ENCODE measurements at regions not wholly inside any gene's neighbourhood (a gene's known extent, or its start where the extent isn't known, plus 50 kb on each side); places are given as distances from the start of the nearest gene placed in this dataset.

GRCh38 chr16:62135911-62136310 lies 99.7 kb upstream of the CDH8 start:
- Histone ChIP-seq H3K4me3 (no peak overlapping the region), H4K20me1 (ENCODE audit: insufficient read depth, poor library complexity, severe bottlenecking) (no peaks in the 10 kb centered on the region), H2AFZ (no peak overlapping the region), H3K27ac (no peak overlapping the region), H3K9me3 (ENCODE audit: low read depth) (no peaks in the 10 kb centered on the region), H3K4me1 (ENCODE audit: insufficient read depth) (no peaks in the 10 kb centered on the region), H3K79me2 (no peaks in the 10 kb centered on the region), H3K27me3 (no peaks in the 10 kb centered on the region), H3K4me2 (no peak overlapping the region), H3K9me2 (replicated peaks; ENCODE audit: insufficient read depth) (no peaks in the 10 kb centered on the region), H3K36me3 (replicated peaks; ENCODE audit: insufficient read depth, low read depth) (no peaks in the 10 kb centered on the region)
- 78% methylated on average over 2 of the region's 2 CpGs for WGBS (ENCODE audit: low lambda C conversion rate, missing lambda C conversion rate)
- TF ChIP-seq EZH2phosphoT487 (IDR thresholded peaks at IDR 0.05; ENCODE audit: low read depth, severe bottlenecking, unreplicated experiment) (no peak), EZH2 (IDR thresholded peaks at IDR 0.05; ENCODE audit: borderline replicate concordance) (no peak), CTCF (IDR thresholded peaks at IDR 0.05; ENCODE audit: poor library complexity) (no peak)
- no peak for DNase-seq (ENCODE audit: low spot score)

DNA sequence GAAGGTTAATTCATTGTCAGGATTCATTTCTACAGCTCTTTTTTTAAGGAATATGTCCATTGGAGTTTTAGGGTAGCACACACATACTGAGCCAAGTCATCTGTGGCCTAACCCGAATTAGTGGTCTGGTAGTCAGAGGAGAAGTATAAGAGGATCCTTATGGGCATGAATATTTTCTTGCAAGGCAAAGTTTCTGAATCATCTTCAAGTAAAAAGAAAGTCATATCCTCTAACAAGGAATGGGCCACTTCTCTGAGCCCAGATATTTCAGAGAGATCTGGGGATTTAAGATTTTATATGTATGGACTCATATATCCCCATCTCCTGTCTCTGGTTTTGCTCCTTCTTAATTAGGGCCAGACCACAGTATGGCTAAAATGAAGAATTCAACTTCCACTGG lies 99.2 kb upstream of the CDH8 start:
- TF ChIP-seq EZH2 (IDR thresholded peaks at IDR 0.05; ENCODE audit: borderline replicate concordance) (no peak), CTCF (IDR thresholded peaks at IDR 0.05; ENCODE audit: poor library complexity) (no peak), EZH2phosphoT487 (IDR thresholded peaks at IDR 0.05; ENCODE audit: low read depth, severe bottlenecking, unreplicated experiment) (no peak)
- Histone ChIP-seq H3K9me2 (replicated peaks; ENCODE audit: insufficient read depth) (no peaks in the 10 kb centered on the region), H3K4me1 (ENCODE audit: insufficient read depth) (no peaks in the 10 kb centered on the region), H3K4me2 (no peak overlapping the region), H3K9me3 (ENCODE audit: low read depth) (no peaks in the 10 kb centered on the region), H3K27ac (no peak overlapping the region), H3K79me2 (no peaks in the 10 kb centered on the region), H2AFZ (no peak overlapping the region), H4K20me1 (ENCODE audit: insufficient read depth, poor library complexity, severe bottlenecking) (no peaks in the 10 kb centered on the region), H3K36me3 (replicated peaks; ENCODE audit: insufficient read depth, low read depth) (no peaks in the 10 kb centered on the region), H3K4me3 (no peak overlapping the region), H3K27me3 (no peaks in the 10 kb centered on the region)
- 72% methylated on average over 1 of the region's 1 CpG for WGBS (ENCODE audit: low lambda C conversion rate, missing lambda C conversion rate)
- DNase-seq (ENCODE audit: low spot score) = no peak

GRCh38 chr16:62130101-62130500 lies 93.9 kb upstream of the CDH8 start:
- DNase-seq (ENCODE audit: low spot score) = no peak
- 79% methylated on average over 4 of the region's 4 CpGs for WGBS (ENCODE audit: low lambda C conversion rate, missing lambda C conversion rate)
- TF ChIP-seq EZH2phosphoT487 (IDR thresholded peaks at IDR 0.05; ENCODE audit: low read depth, severe bottlenecking, unreplicated experiment) (no peak), EZH2 (IDR thresholded peaks at IDR 0.05; ENCODE audit: borderline replicate concordance) (no peak), CTCF (IDR thresholded peaks at IDR 0.05; ENCODE audit: poor library complexity) (no peak)
- Histone ChIP-seq H3K27ac (no peak overlapping the region), H3K27me3 (no peaks in the 10 kb centered on the region), H3K4me1 (ENCODE audit: insufficient read depth) (no peaks in the 10 kb centered on the region), H3K4me2 (no peak overlapping the region), H3K9me2 (replicated peaks; ENCODE audit: insufficient read depth) (no peaks in the 10 kb centered on the region), H3K4me3 (no peak overlapping the region), H3K9me3 (ENCODE audit: low read depth) (no peaks in the 10 kb centered on the region), H3K79me2 (no peaks in the 10 kb centered on the region), H2AFZ (no peak overlapping the region), H3K36me3 (replicated peaks; ENCODE audit: insufficient read depth, low read depth) (no peaks in the 10 kb centered on the region), H4K20me1 (ENCODE audit: insufficient read depth, poor library complexity, severe bottlenecking) (no peaks in the 10 kb centered on the region)

- 81% methylated on average over 1 of the region's 1 CpG for WGBS (ENCODE audit: low lambda C conversion rate, missing lambda C conversion rate)
- TF ChIP-seq CTCF (IDR thresholded peaks at IDR 0.05; ENCODE audit: poor library complexity) (no peak), EZH2 (IDR thresholded peaks at IDR 0.05; ENCODE audit: borderline replicate concordance) (no peak), EZH2phosphoT487 (IDR thresholded peaks at IDR 0.05; ENCODE audit: low read depth, severe bottlenecking, unreplicated experiment) (no peak)
- DNase-seq (ENCODE audit: low spot score) = no peak
Measured at GRCh38 chr16:62105244-62105643, 69.0 kb upstream of the CDH8 start.

More at GRCh38 chr16:62105244-62105643, 69.0 kb upstream of the CDH8 start:
- H3K9me2 ChIP-seq (replicated peaks; ENCODE audit: insufficient read depth) = no peaks in the 10 kb centered on the region
- H3K79me2 ChIP-seq = no peaks in the 10 kb centered on the region
- H3K4me1 ChIP-seq (ENCODE audit: insufficient read depth) = no peaks in the 10 kb centered on the region
- no peak overlapping the region for H2AFZ ChIP-seq
- no peaks in the 10 kb centered on the region for H4K20me1 ChIP-seq (ENCODE audit: insufficient read depth, poor library complexity, severe bottlenecking)
- no peaks in the 10 kb centered on the region for H3K36me3 ChIP-seq (replicated peaks; ENCODE audit: insufficient read depth, low read depth)
- no peak overlapping the region for H3K4me3 ChIP-seq
- H3K27me3 ChIP-seq = no peaks in the 10 kb centered on the region
- no peak overlapping the region for H3K27ac ChIP-seq
- no peaks in the 10 kb centered on the region for H3K9me3 ChIP-seq (ENCODE audit: low read depth)
- no peak overlapping the region for H3K4me2 ChIP-seq
